ENCODE measurements at regions not wholly inside any gene's neighbourhood (a gene's known extent, or its start where the extent isn't known, plus 50 kb on each side); places are given as distances from the start of the nearest gene placed in this dataset.

GRCh38 chr5:72651779-72652178 lies 144.6 kb upstream of the ZNF366 start:
- TF ChIP-seq CTCF (IDR thresholded peaks at IDR 0.05), result no peak
- no peak for TF ChIP-seq POLR2A (IDR thresholded peaks at IDR 0.05)

Data from lower leg skin (tissue), 3 donors.